Vagina (tissue), 2 donors: ENCODE measurements at regions not wholly inside any gene's neighbourhood (a gene's known extent, or its start where the extent isn't known, plus 50 kb on each side); places are given as distances from the start of the nearest gene placed in this dataset.

Source experiments
- POLR2A ChIP-seq, 2 donors: fragments of 450-650 bp; IDR thresholded peaks; one replicate each; pipeline ENCODE4 v1.6.1; 2017; ENCODE audit warnings: antibody characterized with exemption in 2 of 2, mild to moderate bottlenecking in 2 of 2, moderate library complexity in 2 of 2
- POLR2AphosphoS5 ChIP-seq, 2 donors: sonication (generic); formaldehyde crosslinking; IDR thresholded peaks; one replicate each; pipeline ENCODE4 v1.9.0; 2017; ENCODE audit warnings: antibody characterized with exemption in 2 of 2, mild to moderate bottlenecking in 2 of 2, low read depth in 1 of 2; ENCODE audit not compliant: insufficient read depth in 1 of 2
- TF ChIP-seq, protein P1 (sequence below), 3 experiments: fragments of 450-650 bp in 2 of 3; fragments of 200-600 bp in 1 of 3; sonication (generic) in 1 of 3; IDR thresholded peaks; one replicate each; pipeline ENCODE4 v1.5.1; 2017 to 2019; ENCODE audit warnings: antibody characterized with exemption in 3 of 3, mild to moderate bottlenecking in 2 of 3, moderate library complexity in 2 of 3

DNA sequence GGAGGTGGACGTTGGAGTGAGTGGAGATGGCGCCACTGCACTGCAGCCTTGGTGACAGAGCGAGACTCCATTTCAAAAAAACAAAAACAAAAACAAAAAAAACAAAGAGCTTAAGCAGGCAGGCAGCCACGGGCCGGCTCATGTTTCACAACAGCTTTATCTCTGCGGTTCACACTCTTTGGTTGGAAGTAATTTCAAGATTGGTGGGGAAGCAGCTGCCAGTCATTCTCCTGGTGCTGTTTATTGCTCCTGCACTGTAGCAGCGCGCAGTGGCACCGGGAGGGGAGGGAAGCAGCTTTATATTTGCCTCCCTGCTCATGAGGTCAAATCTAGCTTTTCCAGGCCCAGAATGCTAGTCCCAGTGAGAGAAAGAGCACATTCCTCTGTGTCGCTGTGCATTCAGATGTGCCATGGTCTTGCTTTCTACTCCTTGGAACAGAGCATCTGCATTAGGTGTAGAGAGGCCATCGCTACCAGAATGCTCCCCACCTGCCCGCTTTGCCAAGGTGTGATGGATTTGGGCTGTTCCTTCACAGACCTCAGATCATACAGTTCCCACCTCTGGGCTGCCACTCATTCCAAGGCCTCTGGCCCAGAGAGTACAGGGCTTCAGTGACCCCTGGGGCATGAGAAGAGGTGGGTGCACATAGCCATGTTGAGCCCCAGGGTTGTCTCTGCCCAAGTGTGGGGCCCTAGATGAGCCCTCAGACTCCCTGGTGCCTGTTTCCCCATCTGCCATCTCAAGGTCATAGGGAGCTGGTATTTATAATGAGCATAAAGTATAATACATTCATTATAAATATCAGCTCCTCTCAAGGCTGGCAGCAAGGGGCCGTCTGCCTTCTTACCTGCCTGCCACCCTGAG is 270.4 kb downstream of the MED10 start:
- TF ChIP-seq POLR2A (IDR thresholded peaks at IDR 0.05) (no peak), POLR2AphosphoS5 (IDR thresholded peaks at IDR 0.05; ENCODE audit: insufficient read depth in 1 of 2, low read depth in 1 of 2) (no peak)
- TF ChIP-seq, protein P1, sequence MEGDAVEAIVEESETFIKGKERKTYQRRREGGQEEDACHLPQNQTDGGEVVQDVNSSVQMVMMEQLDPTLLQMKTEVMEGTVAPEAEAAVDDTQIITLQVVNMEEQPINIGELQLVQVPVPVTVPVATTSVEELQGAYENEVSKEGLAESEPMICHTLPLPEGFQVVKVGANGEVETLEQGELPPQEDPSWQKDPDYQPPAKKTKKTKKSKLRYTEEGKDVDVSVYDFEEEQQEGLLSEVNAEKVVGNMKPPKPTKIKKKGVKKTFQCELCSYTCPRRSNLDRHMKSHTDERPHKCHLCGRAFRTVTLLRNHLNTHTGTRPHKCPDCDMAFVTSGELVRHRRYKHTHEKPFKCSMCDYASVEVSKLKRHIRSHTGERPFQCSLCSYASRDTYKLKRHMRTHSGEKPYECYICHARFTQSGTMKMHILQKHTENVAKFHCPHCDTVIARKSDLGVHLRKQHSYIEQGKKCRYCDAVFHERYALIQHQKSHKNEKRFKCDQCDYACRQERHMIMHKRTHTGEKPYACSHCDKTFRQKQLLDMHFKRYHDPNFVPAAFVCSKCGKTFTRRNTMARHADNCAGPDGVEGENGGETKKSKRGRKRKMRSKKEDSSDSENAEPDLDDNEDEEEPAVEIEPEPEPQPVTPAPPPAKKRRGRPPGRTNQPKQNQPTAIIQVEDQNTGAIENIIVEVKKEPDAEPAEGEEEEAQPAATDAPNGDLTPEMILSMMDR (IDR thresholded peaks at IDR 0.05) = no peak
